ENCODE measurements at regions not wholly inside any gene's neighbourhood (a gene's known extent, or its start where the extent isn't known, plus 50 kb on each side); places are given as distances from the start of the nearest gene placed in this dataset.
"Not testable (repeated sequence)": the region's sequence is repeated elsewhere in the genome, so short reads cannot be mapped to it uniquely, and the experiment has no call there.

DNA sequence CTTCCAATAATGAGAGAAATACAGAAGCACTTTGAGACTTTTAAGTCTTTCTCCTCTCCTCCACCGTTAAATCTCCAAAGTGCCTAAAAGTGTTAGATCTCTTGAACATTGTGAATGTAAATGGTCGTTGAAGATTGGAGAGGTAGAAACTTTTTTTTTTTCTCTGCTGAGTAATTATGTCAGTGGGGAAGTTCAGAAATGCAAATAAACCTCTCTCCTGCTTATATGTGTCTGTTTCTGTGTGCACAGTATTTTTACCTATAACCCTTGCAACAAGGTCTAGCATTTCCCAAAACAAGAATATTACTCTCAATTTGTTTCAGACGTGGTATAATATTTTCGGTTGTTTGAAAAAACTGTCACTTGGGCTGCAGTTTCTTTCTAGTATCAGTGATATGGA is 833.6 kb upstream of the CDH8 start:
- DNase-seq, result no peak

DNA sequence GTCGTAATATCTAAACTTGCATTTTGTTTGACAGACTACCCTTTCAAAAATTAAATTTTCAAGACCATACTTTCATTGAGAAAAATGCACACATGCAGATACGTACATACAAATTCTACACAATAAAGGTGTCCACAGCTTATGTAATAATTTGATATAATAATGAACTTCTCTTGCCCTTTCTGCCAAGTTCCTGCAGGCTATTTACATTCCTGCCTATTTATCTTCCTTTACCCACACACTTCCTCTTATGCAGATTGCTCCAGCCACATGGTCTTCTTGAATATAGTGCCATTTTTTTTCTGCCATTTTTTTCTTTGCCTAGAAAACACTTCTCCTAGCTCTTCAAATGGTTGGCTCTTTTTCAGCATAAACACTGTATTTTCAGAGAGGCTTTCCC is 826.9 kb upstream of the CDH8 start:
- no peak for DNase-seq

DNA sequence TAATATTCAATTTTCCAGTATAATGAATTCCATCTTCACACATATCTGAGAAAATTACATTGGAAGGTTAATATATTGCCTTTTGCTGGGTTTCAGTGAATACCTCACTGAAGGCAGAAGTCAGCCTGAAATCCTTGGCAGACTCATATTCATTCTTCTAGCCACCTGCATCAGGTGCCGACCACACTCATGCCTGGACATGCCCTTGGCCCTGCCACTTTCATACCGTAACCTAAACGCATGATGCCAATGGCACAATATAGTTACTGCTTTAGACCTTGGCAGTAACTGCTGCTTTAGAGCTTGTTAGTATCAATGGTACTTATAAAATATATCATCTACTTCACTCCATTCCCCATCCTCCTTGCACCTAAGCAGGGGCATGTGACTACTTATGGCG is 817.6 kb upstream of the CDH8 start:
- no peak for DNase-seq

DNA sequence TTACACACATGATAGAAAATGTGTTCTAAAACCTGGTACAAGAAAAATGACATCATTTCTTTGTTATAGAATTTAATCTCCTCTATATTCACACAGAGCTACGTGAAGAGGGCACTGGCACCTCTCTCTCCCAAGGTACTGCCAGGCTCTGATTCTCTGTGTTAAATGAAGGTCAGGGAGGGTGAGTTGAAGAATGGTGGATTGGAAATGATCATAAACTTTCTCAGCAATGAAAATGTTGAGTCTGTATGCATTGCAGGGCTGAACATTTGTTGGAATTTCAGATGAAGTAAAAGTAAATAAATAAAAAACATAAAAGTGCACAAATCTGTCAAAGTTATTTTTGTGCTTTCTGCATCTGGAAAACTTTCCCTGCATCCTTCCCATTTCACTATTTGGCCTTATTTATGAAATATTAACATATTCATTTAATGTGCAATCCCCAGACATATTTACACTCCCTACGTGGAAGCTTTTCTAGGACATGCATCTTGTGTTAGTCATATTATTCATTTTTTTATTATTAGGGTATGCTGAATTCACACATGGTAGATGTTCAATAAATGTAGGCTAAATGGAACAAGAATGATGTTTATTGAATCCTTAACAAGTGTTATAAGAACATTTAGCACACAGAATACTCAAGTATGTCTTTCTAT is 810.3 kb upstream of the CDH8 start:
- DNase-seq, result peak; percentile 56

- DNase-seq, result no peak
These were observed 796.0 kb upstream of the CDH8 start for GRCh38 chr16:62832214-62832613.

DNA sequence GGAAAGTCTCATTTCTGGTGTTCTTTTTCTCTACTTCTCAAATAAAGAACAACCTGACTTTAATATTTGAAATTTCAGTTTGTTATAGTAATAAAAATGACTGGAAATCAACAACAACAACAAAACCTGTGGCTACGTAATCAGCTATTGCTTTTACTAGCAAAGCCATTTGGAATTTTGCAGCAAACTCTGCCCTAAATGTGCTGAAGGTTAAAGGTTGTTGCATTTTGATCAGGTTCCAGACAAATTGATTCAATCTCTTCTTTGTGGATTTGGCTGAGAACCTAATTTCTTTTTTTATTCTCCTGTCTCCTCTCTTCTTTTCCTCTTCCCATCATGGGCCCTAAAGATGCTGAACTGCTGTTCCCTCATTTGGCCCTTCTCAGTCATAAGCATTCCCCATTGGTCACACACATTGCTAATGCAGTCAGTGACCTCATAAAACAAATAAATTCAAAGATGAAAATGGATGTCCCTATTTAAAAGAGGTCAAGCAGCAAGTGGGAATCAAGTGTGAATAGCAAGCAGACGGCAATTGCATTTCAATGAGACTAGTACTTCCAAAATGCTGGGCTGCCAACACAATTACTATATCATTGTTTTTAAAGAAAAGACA is 795.1 kb upstream of the CDH8 start:
- no peak for DNase-seq

- no peak for DNase-seq
These were observed 793.4 kb upstream of the CDH8 start for GRCh38 chr16:62829607-62830006.

DNA sequence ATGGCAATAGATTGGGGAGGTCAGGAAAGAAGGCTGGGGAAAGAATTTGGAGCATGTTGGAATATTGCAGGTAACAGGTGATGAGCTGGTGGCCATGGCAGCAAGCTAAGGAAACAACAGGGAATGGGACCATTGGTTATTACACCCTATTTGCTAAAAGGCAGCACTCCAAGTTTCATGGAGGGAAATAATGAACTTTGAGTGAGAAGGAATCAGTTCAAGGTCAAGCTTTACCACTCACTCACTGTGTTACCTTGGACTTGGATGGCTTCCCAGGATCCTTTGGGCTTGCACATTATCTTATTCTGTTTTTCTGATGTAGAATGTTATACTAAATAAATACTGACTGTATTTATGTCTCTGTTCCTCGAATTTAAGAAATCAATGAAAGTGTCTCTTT is 792.8 kb upstream of the CDH8 start:
- DNase-seq, result no peak

GRCh38 chr16:62821824-62822223 is 785.6 kb upstream of the CDH8 start:
- DNase-seq, result no peak

- no peak for DNase-seq
These were observed 780.8 kb upstream of the CDH8 start for GRCh38 chr16:62816971-62817519.

DNA sequence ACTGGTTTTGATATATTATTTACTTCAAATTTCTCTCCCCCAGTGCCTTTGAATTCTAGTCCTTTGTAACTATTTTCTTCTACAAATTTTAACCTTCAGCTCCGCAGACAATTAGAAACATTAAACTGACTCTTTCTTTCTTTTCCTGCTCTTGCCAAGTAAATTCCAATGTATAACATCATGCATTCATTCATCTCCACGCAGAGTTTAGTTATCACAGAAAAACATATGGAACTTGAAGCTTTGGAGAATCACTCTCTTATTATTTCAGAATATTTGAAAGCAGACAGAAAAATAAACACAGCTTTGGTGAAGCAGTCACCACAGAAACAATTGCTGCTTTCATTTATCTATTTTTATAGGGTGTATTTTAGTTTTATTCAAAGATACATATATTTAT is 778.7 kb upstream of the CDH8 start:
- peak; percentile 27 for DNase-seq

DNA sequence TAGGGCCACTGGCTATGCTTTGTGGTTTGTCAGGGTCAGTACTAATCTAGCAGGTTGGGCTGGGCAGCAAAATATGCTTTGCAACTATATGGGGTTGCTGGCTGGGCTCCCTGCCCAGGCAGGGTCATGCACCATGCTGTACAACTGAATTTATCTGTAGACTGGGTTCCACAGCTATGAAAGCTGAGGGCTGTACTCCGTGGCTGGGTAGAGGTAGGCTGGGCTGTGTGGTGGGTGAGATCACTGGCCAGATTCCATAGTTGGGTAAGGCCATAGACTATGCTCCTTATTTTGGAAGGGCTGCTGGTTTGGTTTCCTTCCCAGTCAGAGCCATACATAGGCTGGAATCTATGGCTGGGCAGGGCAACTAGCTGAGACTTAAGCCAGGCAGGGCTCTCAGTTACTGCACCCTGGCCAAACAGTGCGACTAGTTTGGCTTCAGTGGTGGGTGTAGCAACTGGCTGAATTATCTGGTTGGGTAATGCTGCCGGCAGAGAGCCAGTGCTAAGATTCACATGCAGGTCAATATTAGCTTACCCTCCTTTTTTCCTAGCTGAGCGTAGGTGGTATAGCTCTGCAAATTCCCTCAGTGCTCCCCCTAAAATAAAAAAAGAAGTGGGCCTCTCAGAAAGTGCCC is 769.1 kb upstream of the CDH8 start:
- DNase-seq, result no peak

GRCh38 chr16:62794724-62795123 is 758.5 kb upstream of the CDH8 start:
- DNase-seq, result no peak

GRCh38 chr16:62780081-62780480 is 743.8 kb upstream of the CDH8 start:
- not testable (repeated sequence) for DNase-seq

GRCh38 chr16:62764572-62764971 is 728.3 kb upstream of the CDH8 start:
- no peak for DNase-seq

- peak; percentile 6 for DNase-seq
These were observed 724.2 kb upstream of the CDH8 start for GRCh38 chr16:62760398-62760797.

DNA sequence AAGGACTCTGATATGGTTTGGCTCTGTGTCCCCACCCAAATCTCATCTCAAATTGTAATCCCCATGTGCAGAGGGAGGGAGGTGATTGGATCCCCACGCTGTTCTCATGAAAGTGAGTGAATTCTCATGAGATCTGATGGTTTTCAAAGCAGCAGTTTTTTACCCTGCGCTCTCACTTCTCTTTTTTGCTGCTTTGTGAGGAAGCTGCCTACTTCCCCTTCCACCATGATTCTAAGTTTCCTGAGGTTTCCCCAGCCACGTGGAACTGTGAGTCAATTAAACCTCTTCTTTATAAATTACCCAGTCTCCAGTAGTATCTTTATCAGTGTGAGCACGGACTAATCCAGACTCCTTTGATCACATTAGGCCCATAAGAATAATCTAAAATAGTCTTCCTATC is 719.7 kb upstream of the CDH8 start:
- DNase-seq, result no peak

GRCh38 chr16:62752854-62753253 is 716.6 kb upstream of the CDH8 start:
- DNase-seq, result no peak

DNA sequence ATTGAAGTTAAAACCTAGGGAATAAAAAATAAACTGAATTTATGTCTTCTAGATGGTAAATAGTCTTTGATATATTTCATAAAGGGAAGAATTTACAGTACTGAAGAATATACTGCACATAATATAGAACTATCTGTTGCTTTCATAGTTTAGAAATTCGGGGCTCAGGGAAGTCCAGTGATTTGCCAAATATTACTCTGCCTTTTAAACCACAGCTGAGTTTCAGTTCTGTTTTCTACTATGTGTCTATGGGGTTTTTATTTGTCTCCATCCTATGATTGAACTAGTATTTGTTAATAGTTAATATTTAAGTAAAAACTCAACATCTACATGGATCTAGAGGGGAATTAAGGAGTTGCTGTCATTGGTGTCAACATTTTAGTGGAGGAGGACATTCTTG is 715.0 kb upstream of the CDH8 start:
- DNase-seq, result no peak

DNA sequence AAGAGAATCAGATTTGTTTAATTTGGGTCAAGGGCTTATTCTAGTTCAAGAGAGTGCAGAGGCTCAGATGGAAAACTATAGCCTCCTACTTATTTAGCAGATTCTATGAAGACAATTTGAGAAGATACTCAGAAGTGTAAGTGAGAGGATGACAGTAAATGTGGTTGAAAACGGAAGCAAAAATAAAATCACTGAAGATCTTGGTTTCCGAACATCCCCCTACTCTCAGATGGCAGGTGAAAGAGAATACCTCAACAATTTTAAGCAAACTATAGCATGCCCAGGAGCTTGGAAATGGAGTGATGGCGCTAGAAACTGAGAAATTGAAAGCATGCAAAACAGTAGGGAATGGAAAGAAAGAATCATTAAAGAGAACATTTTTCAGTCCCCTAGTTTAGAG is 705.5 kb upstream of the CDH8 start:
- no peak for DNase-seq

DNA sequence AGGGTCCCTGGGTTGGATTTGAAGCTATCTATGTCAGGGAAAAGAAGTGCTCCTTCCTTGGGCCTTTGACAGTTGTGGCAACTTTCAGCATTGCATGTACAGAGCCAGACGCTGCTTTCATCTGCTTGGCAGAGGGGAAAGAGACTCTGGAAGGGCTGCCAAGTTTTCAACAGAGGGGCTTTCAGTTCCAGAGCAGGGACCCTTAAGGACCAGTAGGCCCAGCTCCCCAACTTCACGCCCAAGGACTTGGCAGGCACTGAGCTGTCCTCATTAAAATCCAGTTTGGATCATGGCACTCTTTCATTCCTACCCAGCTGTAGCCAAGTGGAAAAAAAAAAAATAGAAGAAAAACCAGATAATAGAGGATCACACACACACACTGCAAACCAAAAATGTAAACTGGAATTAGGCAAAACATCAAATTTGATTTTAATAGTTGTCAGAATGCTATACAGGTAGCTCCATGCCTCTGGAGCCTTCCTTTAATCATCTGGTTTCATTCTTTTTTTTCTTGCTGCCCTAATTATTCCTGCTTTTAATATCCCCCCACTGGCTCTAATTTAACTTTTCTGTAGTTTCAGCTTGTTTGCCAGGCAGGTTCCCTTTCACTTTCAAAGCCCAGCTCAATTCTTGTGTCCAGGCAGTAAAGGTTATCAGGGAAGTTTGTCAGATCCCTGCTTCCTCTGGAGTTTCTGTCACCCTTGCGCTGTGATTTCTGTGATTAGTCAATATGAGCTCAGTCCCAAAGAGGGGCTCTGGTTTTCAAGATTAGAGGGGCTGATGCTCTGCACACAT is 702.6 kb upstream of the CDH8 start:
- DNase-seq, result no peak

DNA sequence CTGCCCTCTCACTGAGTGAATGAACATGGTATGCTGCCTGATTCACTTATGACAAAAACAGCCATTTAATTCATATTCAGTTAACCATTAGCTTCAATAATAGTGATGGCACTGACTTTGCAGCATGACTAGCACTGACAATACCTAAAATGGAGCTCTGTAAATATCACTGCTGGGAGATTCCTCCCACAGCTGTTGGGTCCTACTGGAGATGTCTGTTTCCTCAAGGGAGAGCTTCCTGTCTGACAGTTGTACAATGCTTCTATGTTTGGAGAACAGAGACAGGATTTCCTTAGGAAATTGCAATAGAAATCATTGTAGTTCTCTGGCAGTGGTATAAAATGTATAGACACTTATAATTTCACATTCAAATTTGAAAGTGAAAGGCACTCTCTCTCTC is 695.9 kb upstream of the CDH8 start:
- no peak for DNase-seq

Data from skin of body (tissue), 1 donor.